Keratinocyte (primary cell): ENCODE measurements at regions not wholly inside any gene's neighbourhood (a gene's known extent, or its start where the extent isn't known, plus 50 kb on each side); places are given as distances from the start of the nearest gene placed in this dataset.
A peak's percentile ranks its signal among the peaks of the same experiment; 100 is the strongest.

Experiments
- DNase-seq: peaks from one replicate; pipeline ENCODE4 v3.0.0-alpha.2; 2011; ENCODE audit warnings: low read depth, missing footprints, low spot score
- FAIRE-seq: peaks from 2 replicates; lab custom pipeline; 2011; peaks lifted over from hg19 to GRCh38; lab: Jason Lieb, UNC
- H2AFZ ChIP-seq: 2 replicates; pipeline ENCODE4 v1.6.0; 2012; ENCODE audit warnings: low read length, control low read depth, inconsistent platforms; ENCODE audit not compliant: control insufficient read depth
- H3K27ac ChIP-seq: 2 replicates; pipeline ENCODE4 v1.5.1; 2011; ENCODE audit warnings: low read length; ENCODE audit not compliant: control insufficient read depth, insufficient read depth
- H3K27me3 ChIP-seq: 3 replicates; pipeline ENCODE4 v1.6.0; 2011; ENCODE audit warnings: low read length; ENCODE audit not compliant: control insufficient read depth, insufficient read depth; ENCODE audit errors: extremely low read depth
- H3K36me3 ChIP-seq, 2 experiments: 2 replicates in 1 of 2; 3 replicates in 1 of 2; pipeline ENCODE4 v1.5.1; 2011; ENCODE audit warnings: low read length in 2 of 2, mild to moderate bottlenecking in 1 of 2; ENCODE audit not compliant: control insufficient read depth in 2 of 2, insufficient read depth in 2 of 2; ENCODE audit errors: extremely low read depth in 1 of 2
- H3K4me1 ChIP-seq: 3 replicates; pipeline ENCODE4 v1.5.1; 2011; ENCODE audit warnings: low read length; ENCODE audit not compliant: control insufficient read depth, insufficient read depth; ENCODE audit errors: extremely low read depth
- H3K4me2 ChIP-seq: 3 replicates; pipeline ENCODE4 v1.6.0; 2011; ENCODE audit warnings: low read depth, low read length; ENCODE audit not compliant: control insufficient read depth, insufficient read depth; ENCODE audit errors: extremely low read depth
- H3K4me3 ChIP-seq, 3 experiments: fragments of 200-600 bp in 1 of 3; sonication (generic) in 1 of 3; 2 replicates in 2 of 3; 3 replicates in 1 of 3; pipeline ENCODE4 v1.5.1; 2011 to 2016; ENCODE audit warnings: low read length in 3 of 3, mild to moderate bottlenecking in 3 of 3, control low read depth in 2 of 3, inconsistent platforms in 1 of 3, low read depth in 1 of 3, mixed read lengths in 1 of 3, mixed run types in 1 of 3, moderate library complexity in 1 of 3; ENCODE audit not compliant: control insufficient read depth in 2 of 3, insufficient read depth in 2 of 3; ENCODE audit errors: extremely low read depth in 1 of 3
- H3K79me2 ChIP-seq: 2 replicates; pipeline ENCODE4 v1.6.0; 2012; ENCODE audit warnings: low read length; ENCODE audit not compliant: control insufficient read depth, insufficient read depth
- H3K9ac ChIP-seq: 3 replicates; pipeline ENCODE4 v1.6.0; 2011; ENCODE audit warnings: low read length; ENCODE audit not compliant: control insufficient read depth, insufficient read depth; ENCODE audit errors: extremely low read depth
- H3K9me1 ChIP-seq: 3 replicates; pipeline ENCODE4 v1.6.0; 2011; ENCODE audit warnings: low read length; ENCODE audit not compliant: control insufficient read depth, insufficient read depth; ENCODE audit errors: extremely low read depth
- H3K9me3 ChIP-seq: 2 replicates; pipeline ENCODE4 v1.5.1; 2012; ENCODE audit warnings: low read depth, low read length; ENCODE audit not compliant: control insufficient read depth
- H4K20me1 ChIP-seq: 3 replicates; pipeline ENCODE4 v1.6.0; 2011; ENCODE audit warnings: low read length; ENCODE audit not compliant: control insufficient read depth, insufficient read depth; ENCODE audit errors: extremely low read depth
- EZH2 ChIP-seq: IDR thresholded peaks from one replicate; pipeline ENCODE4 v1.6.1; 2012; ENCODE audit warnings: inconsistent platforms, mild to moderate bottlenecking, low read length, moderate library complexity
- dilution Hi-C: fragments of 300-500 bp; cut with MboI; formaldehyde crosslinking; loops from one replicate; pipeline ENCODE4 v1.7.0; 2020; ENCODE audit warnings: low sequenced_read_pairs; ENCODE audit not compliant: extremely low pct_ligation_motif_present
- TF ChIP-seq, protein P1 (sequence below), 3 experiments: IDR thresholded peaks in 1 of 3; conservative IDR thresholded peaks in 1 of 3; optimal IDR thresholded peaks in 1 of 3; 2 replicates in 2 of 3; 3 replicates in 1 of 3; pipeline versions ENCODE3 to v1.5.1; 2011; ENCODE audit warnings: low read length in 3 of 3, mild to moderate bottlenecking in 3 of 3, moderate library complexity in 2 of 3, control low read depth in 1 of 3, inconsistent platforms in 1 of 3; ENCODE audit not compliant: insufficient read depth in 2 of 3; ENCODE audit errors: extremely low read depth in 1 of 3

DNA sequence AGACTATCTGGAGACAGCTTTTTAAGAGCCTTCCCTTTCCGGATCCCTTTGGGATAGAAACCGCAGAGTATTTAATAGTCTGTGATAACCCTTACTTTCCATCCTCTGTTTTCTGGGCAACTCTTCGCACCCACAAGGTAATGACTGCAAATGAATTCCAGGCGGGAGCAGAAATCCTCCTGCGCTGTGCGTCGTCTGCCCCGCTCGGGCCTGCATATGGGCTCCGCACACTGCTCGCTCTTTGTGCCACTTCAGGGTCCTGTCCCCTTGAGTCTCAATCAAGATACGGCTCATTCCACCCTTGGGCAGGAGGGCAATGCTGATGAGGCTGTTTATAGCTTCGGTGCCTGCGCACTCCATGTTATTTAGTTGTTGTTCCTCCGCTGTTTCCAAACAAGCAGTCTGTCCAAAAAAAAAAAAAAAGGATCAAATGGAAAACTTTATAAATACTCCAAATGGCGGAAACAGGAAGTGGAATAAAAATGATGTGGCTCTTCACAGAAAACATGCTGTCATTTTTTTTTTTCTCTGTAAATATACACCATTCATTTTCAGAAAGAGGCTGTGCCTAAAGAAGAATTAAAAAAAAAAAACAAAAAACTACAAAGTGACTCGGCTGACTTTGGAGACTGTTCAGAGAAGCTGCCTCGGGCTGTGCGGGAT, 169.6 kb upstream of the GMDS start:
- Histone ChIP-seq H3K9ac (no peak overlapping the region), H3K4me2 (no peak overlapping the region), H2AFZ (no peak overlapping the region), H3K4me1 (peaks cover 6% of the 10 kb centered on the region), H3K27ac (no peak overlapping the region), H3K27me3 (peaks cover 10% of the 10 kb centered on the region), H4K20me1 (no peaks in the 10 kb centered on the region), H3K9me3 (no peaks in the 10 kb centered on the region), H3K9me1 (no peaks in the 10 kb centered on the region), H3K79me2 (no peaks in the 10 kb centered on the region), H3K36me3 (no peaks in the 10 kb centered on the region), H3K4me3 (no peak overlapping the region)
- dilution Hi-C loops: no loop called here
- TF ChIP-seq, protein P1, sequence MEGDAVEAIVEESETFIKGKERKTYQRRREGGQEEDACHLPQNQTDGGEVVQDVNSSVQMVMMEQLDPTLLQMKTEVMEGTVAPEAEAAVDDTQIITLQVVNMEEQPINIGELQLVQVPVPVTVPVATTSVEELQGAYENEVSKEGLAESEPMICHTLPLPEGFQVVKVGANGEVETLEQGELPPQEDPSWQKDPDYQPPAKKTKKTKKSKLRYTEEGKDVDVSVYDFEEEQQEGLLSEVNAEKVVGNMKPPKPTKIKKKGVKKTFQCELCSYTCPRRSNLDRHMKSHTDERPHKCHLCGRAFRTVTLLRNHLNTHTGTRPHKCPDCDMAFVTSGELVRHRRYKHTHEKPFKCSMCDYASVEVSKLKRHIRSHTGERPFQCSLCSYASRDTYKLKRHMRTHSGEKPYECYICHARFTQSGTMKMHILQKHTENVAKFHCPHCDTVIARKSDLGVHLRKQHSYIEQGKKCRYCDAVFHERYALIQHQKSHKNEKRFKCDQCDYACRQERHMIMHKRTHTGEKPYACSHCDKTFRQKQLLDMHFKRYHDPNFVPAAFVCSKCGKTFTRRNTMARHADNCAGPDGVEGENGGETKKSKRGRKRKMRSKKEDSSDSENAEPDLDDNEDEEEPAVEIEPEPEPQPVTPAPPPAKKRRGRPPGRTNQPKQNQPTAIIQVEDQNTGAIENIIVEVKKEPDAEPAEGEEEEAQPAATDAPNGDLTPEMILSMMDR (optimal IDR thresholded peaks at IDR 0.05 in 1 of 3, IDR thresholded peaks at IDR 0.05 in 1 of 3, conservative IDR thresholded peaks at IDR 0.05 in 1 of 3; ENCODE audit: extremely low read depth in 1 of 3, insufficient read depth in 2 of 3, low read length in 3 of 3): no peak
- TF ChIP-seq EZH2: no peak
- DNase-seq (no peak), FAIRE-seq (no peak)

DNA sequence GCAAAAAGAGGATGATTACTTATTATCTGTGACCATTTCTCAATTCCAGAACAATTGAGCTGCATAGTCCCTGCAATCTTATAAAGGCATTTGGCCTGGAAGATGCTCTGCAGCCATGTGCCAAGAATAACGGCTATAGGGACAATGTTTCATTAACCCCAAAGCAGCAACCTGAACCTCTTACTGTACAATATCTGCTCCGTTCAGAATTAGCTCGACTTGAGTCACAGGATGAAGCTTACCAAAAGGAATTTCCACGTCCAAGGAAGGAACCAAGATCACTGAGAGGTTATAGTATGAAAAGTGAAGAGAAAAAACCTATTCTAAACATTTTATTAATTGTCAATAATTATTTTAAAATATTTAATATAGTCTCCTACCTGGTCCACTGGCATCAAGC, 167.3 kb upstream of the GMDS start:
- no peak overlapping the region for H3K9ac ChIP-seq
- H2AFZ ChIP-seq: no peak overlapping the region
- no peak overlapping the region for H3K4me3 ChIP-seq
- no peaks in the 10 kb centered on the region for H3K36me3 ChIP-seq
- FAIRE-seq (peak; percentile 34), DNase-seq (no peak)
- peaks cover 10% of the 10 kb centered on the region for H3K27me3 ChIP-seq
- TF ChIP-seq, protein P1 (optimal IDR thresholded peaks at IDR 0.05 in 1 of 3, IDR thresholded peaks at IDR 0.05 in 1 of 3, conservative IDR thresholded peaks at IDR 0.05 in 1 of 3; ENCODE audit: extremely low read depth in 1 of 3, insufficient read depth in 2 of 3, low read length in 3 of 3): no peak
- no peak for TF ChIP-seq EZH2
- dilution Hi-C loops: no loop called here
- H3K27ac ChIP-seq: no peak overlapping the region
- peaks cover 6% of the 10 kb centered on the region for H3K4me1 ChIP-seq
- H4K20me1 ChIP-seq: no peaks in the 10 kb centered on the region
- no peaks in the 10 kb centered on the region for H3K9me3 ChIP-seq
- H3K4me2 ChIP-seq: no peak overlapping the region
- no peaks in the 10 kb centered on the region for H3K79me2 ChIP-seq
- no peaks in the 10 kb centered on the region for H3K9me1 ChIP-seq
